HL-60 (cell line): ENCODE measurements at regions not wholly inside any gene's neighbourhood (a gene's known extent, or its start where the extent isn't known, plus 50 kb on each side); places are given as distances from the start of the nearest gene placed in this dataset.

Source experiments
- CTCF ChIP-seq: IDR thresholded peaks from one replicate; pipeline ENCODE4 v1.5.1; 2011; ENCODE audit warnings: low read length, control low read depth, inconsistent platforms; ENCODE audit not compliant: insufficient read depth
- GABPA ChIP-seq: IDR thresholded peaks from 2 replicates; pipeline ENCODE4 v1.6.1; 2012; ENCODE audit warnings: low read depth
- POLR2AphosphoS5 ChIP-seq: IDR thresholded peaks from 2 replicates; pipeline ENCODE4 v1.6.1; 2012; ENCODE audit warnings: low read depth
- REST ChIP-seq: IDR thresholded peaks from 2 replicates; pipeline ENCODE4 v1.6.1; 2012; ENCODE audit warnings: low read depth; ENCODE audit not compliant: insufficient replicate concordance
- SPI1 ChIP-seq: IDR thresholded peaks from 2 replicates; pipeline ENCODE4 v1.6.1; 2012; ENCODE audit warnings: low read depth, mild to moderate bottlenecking, borderline replicate concordance

GRCh38 chr18:25454270-25454659 is 102.3 kb upstream of the ZNF521 start:
- TF ChIP-seq CTCF: no peak
- no peak for TF ChIP-seq REST
- TF ChIP-seq POLR2AphosphoS5: no peak
- TF ChIP-seq GABPA: no peak
- TF ChIP-seq SPI1: no peak
